Esophagus mucosa (tissue), 1 donor: ENCODE measurements at regions not wholly inside any gene's neighbourhood (a gene's known extent, or its start where the extent isn't known, plus 50 kb on each side); places are given as distances from the start of the nearest gene placed in this dataset.
A peak's percentile ranks its signal among the peaks of the same experiment; 100 is the strongest.
"Not testable (repeated sequence)": the region's sequence is repeated elsewhere in the genome, so short reads cannot be mapped to it uniquely, and the experiment has no call there.

Source experiments
- ATAC-seq: fragments of 200-7000 bp; cut with Tn5 transposase; one replicate; pipeline ENCODE4 v1.9.1; 2020
- donor health status: DM: yes; HTN: yes; CAD: no.

DNA sequence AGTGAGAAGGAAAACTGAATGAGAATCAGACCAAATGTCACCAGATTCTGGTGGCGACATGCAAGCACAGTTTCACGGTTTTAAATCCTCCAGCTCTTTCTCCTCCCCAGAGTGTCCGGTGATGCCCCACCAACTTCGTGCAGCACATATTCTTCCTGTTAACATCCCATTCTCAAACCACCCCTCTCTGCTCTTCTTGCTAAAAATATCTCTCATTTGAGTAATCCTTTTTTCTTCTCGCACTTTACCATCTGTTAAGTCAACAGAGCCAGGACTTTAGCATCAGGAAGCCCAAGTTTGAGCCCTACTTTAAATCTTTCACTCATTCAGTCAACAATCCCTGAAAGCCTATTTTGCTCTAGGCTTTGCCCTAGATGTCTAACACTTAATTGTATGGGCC lies 68.2 kb upstream of the VGLL4 start:
- no peak for ATAC-seq

DNA sequence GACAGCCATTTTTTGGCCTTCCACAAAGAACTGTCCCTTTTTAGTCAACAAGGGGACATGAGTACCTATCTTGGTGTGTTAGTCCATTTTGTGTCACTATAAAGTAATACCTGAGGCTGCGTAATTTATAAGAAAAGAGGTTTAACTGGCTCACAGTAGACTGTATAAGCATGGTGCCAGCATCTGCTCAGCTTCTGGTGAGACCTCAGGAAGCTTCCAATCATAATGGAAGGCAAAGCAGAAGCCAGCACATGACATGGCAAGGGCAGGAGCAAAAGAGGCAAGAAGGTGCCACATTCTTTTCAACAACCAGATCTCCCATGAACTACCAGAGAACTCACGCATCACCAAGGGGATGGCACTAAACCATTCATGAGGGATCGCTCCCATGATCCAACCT lies 66.1 kb upstream of the VGLL4 start:
- no peak for ATAC-seq

DNA sequence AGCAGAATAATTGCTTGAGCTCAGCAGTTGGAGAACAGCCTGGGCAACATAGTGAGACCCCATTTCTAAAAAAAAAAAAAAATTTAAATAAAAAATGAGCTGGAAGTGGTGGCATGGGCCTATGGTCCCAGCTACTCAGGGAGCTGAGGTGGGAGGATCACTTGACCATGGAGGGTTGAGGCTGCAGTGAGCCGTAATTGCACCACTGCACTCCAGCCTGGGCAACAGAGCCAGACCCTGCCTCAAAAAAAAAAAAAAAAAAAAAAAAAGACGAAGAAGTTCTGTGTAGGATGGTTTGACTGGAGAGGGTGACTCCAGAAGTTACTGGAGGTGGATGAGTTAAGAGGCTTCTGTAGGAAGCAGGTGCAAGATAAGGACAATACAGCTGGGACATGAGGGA lies 63.4 kb upstream of the VGLL4 start:
- ATAC-seq: not testable (repeated sequence)

DNA sequence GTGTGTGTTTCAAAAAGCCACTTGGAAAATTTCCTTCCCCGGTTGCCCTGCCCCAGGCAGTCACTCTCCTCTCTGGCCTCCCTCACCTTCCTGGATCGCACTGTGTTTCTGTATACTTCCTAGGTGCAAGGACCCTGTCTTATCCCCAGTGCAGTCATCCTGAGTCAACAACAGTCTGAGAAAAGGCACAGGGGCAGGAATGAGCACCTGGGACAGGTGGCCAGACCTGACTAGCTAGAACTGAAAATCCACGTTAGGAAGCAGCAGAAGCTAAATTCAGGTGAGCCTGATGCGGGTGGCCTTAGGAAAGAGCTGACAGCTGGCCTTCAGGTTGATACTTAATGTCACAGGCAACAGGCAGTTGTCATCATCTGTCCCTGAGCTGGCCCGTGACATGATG lies 62.9 kb upstream of the VGLL4 start:
- peak; percentile 79 for ATAC-seq

DNA sequence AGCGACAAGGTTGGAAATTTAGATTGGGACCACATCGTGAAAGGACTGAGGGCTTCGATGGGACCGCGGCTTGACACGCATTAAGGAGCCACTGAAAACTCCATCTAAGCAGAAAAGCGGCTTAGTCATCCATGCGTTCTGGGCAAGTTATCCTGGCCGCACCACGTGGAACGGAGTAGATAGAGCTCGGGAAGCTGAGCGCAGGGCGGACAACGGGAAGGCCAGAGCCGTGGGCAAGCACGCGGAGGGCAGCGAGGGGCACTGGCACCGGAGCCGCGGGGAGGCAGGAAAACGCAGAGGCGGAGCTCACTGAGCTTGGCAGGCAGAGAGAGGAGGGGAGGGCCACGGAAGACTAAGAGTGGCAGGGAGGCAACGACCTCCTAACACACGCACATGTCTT lies 61.3 kb upstream of the VGLL4 start:
- ATAC-seq: no peak

DNA sequence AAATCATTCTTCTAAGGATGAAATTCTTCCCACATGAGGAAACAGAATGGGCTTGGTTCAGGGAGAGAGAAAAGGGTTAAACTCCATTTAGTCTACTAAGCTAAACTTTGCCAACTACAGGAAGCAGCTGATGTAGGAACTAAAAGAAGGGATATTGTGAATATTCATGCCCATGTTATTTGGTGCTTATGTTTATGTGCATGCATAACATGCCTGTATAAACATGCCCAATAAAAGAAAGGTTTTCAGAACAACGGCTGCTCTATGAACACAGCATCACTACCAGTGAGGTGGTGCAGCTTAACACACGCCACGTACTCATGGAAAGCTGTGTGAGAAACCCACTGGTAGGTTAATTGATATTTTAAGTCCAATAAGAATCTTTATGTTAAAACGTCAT lies 59.4 kb upstream of the VGLL4 start:
- peak; percentile 22 for ATAC-seq

DNA sequence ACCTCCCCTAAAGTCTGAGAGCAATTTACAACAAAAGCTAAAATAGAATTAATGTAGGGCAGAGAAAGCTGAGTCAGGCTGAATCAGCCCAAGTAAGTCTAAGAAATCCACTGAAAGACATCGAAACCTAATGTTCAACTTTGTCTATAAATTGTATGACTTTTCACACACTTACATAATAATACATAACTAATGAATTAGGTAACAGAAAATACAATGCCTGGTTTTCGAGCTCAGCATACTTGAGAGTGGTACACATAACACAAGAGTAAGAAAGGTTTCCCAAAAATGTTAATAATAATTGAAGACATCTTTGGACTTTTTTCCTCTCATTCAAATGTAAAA lies 55.3 kb upstream of the VGLL4 start:
- peak; percentile 23 for ATAC-seq

DNA sequence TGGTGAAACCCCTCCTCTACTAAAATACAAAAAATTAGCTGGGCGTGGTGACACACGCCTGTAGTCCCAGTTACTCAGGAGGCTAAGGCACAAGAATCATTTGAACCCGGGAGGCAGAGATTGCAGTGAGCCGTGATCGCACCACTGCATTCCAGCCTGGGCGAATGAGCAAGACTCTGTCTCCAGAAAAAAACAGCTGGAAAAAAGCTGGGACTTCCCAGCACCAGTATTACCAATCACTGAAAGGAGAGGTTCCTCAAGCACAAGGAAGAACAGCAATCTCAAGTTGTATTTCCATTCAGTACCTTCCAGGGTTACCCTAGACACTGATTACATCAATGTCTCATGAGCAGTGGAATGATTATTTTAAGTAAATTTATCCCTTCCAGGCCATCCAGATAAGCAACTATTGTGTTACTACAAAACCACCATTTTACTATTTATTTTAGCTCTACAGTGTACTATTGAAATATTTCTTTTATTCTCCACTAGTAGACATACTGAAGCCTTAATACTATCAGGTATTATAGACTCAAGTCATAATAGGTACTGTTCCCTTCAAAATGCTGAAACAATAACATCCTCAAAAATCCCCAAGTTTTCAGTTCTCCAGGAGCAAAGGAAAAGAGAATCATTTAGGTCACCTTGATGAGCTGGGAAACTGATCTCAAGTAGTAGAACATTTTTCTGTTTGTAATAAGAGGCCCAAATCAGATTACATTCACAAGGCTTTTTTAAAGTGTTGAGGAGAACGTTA lies 54.8 kb upstream of the VGLL4 start:
- ATAC-seq: no peak

DNA sequence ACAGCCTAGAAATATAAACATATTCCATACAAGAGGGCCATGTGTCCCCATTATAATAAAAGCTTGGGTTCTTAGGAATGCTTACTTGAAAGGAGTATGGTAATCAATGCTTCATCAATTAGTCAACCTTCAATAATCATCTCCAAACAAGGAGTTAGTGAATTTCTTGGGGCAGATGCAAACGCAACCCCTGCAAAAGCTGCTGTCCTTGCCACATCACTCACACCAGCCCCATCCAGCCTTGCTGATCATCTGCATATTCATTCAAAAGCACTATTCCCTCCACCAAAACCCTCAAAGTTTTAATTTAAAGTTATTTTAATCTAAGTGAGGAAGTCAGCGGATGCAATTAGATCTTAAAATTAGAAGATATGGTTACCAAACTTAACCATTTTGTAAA lies 54.0 kb upstream of the VGLL4 start:
- ATAC-seq: no peak

DNA sequence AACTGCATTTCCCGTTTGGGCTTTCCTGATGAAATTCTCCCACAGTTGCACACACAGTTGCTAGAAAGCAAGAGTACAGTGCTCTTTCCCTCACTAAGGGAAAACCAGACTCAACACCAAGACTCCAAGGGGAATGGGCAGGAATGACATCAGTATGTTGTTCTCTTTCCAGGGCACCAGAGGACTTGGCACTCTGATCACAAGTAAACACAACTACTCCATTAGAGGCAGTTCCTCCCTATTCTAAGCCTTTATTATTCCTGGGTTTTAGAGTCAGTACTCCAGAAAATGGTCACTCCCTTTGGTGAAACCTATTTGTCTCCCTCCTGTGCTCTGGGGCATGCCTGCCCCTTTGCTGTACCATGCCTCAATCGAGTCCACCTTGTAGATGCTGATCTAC lies 52.3 kb upstream of the VGLL4 start:
- ATAC-seq: no peak
